Fibroblast of mammary gland (primary cell): ENCODE measurements at regions not wholly inside any gene's neighbourhood (a gene's known extent, or its start where the extent isn't known, plus 50 kb on each side); places are given as distances from the start of the nearest gene placed in this dataset.

Experiments used
- DNase-seq: peaks from one replicate; pipeline ENCODE4 v3.0.0-alpha.2; 2010; ENCODE audit warnings: low read depth
- H3K4me3 ChIP-seq: 2 replicates; pipeline ENCODE4 v1.5.1; 2011; ENCODE audit warnings: low read depth, mild to moderate bottlenecking, low read length, moderate library complexity; ENCODE audit not compliant: control insufficient read depth
- CTCF ChIP-seq: conservative IDR thresholded peaks from 2 replicates; pipeline ENCODE4 v1.5.1; 2011; ENCODE audit warnings: low read depth, low read length, inconsistent platforms; ENCODE audit not compliant: control insufficient read depth, insufficient read depth

- TF ChIP-seq CTCF, result no peak
- DNase-seq, result no peak
- no peak overlapping the region for H3K4me3 ChIP-seq
These were observed 88.9 kb upstream of the NRXN3 start for GRCh38 chr14:78081245-78081644.

- DNase-seq, result no peak
- no peak overlapping the region for H3K4me3 ChIP-seq
- no peak for TF ChIP-seq CTCF
These were observed 86.3 kb upstream of the NRXN3 start for GRCh38 chr14:78083837-78084236.

GRCh38 chr14:78086342-78086741 lies 83.8 kb upstream of the NRXN3 start:
- no peak for TF ChIP-seq CTCF
- DNase-seq, result no peak

GRCh38 chr14:78088916-78089315 lies 81.3 kb upstream of the NRXN3 start:
- no peak overlapping the region for H3K4me3 ChIP-seq
- no peak for TF ChIP-seq CTCF
- DNase-seq, result no peak

More at GRCh38 chr14:78086342-78086741, 83.8 kb upstream of the NRXN3 start:
- H3K4me3 ChIP-seq, result no peak overlapping the region

- H3K4me3 ChIP-seq, result no peak overlapping the region
- no peak for TF ChIP-seq CTCF
- no peak for DNase-seq
These were observed 79.3 kb upstream of the NRXN3 start for GRCh38 chr14:78090864-78091263.

GRCh38 chr14:78091361-78091760 lies 78.8 kb upstream of the NRXN3 start:
- no peak for DNase-seq
- no peak overlapping the region for H3K4me3 ChIP-seq
- no peak for TF ChIP-seq CTCF

GRCh38 chr14:78092040-78092439 lies 78.1 kb upstream of the NRXN3 start:
- H3K4me3 ChIP-seq, result no peak overlapping the region
- no peak for TF ChIP-seq CTCF
- no peak for DNase-seq
